ENCODE measurements at regions not wholly inside any gene's neighbourhood (a gene's known extent, or its start where the extent isn't known, plus 50 kb on each side); places are given as distances from the start of the nearest gene placed in this dataset.

- in situ Hi-C loops (cut with MboI; ENCODE audit: low pct_unique_long_range_greater_than_20kb, low sequenced_read_pairs): no loop called here
- no peak for DNase-seq
Measured at GRCh38 chr6:4678506-4679300, 97.5 kb upstream of the CDYL start.

- DNase-seq: no peak
- in situ Hi-C loops (cut with MboI; ENCODE audit: low pct_unique_long_range_greater_than_20kb, low sequenced_read_pairs): no loop called here
Measured at GRCh38 chr6:4677751-4678065, 98.5 kb upstream of the CDYL start.

GRCh38 chr6:4677011-4677750 is 99.0 kb upstream of the CDYL start:
- no peak for DNase-seq
- in situ Hi-C loops (cut with MboI; ENCODE audit: low pct_unique_long_range_greater_than_20kb, low sequenced_read_pairs): no loop called here

GRCh38 chr6:4676016-4676415 is 100.2 kb upstream of the CDYL start:
- DNase-seq: no peak
- in situ Hi-C loops (cut with MboI; ENCODE audit: low pct_unique_long_range_greater_than_20kb, low sequenced_read_pairs): no loop called here

- in situ Hi-C loops (cut with MboI; ENCODE audit: low pct_unique_long_range_greater_than_20kb, low sequenced_read_pairs): no loop called here
Measured at GRCh38 chr6:4675121-4675520, 101.1 kb upstream of the CDYL start.

GRCh38 chr6:4673861-4674260 is 102.3 kb upstream of the CDYL start:
- DNase-seq: no peak
- in situ Hi-C loops (cut with MboI; ENCODE audit: low pct_unique_long_range_greater_than_20kb, low sequenced_read_pairs): no loop called here

More at GRCh38 chr6:4675121-4675520, 101.1 kb upstream of the CDYL start:
- DNase-seq: no peak

GRCh38 chr6:4672772-4673171 is 103.4 kb upstream of the CDYL start:
- no peak for DNase-seq
- in situ Hi-C loops (cut with MboI; ENCODE audit: low pct_unique_long_range_greater_than_20kb, low sequenced_read_pairs): no loop called here

- DNase-seq: no peak
- in situ Hi-C loops (cut with MboI; ENCODE audit: low pct_unique_long_range_greater_than_20kb, low sequenced_read_pairs): no loop called here
Measured at GRCh38 chr6:4671587-4672115, 104.6 kb upstream of the CDYL start.

GRCh38 chr6:4670824-4671409 is 105.3 kb upstream of the CDYL start:
- no peak for DNase-seq
- in situ Hi-C loops (cut with MboI; ENCODE audit: low pct_unique_long_range_greater_than_20kb, low sequenced_read_pairs): no loop called here

GRCh38 chr6:4670290-4670689 is 105.9 kb upstream of the CDYL start:
- in situ Hi-C loops (cut with MboI; ENCODE audit: low pct_unique_long_range_greater_than_20kb, low sequenced_read_pairs): no loop called here

GRCh38 chr6:4668271-4669179 is 107.7 kb upstream of the CDYL start:
- DNase-seq: no peak
- in situ Hi-C loops (cut with MboI; ENCODE audit: low pct_unique_long_range_greater_than_20kb, low sequenced_read_pairs): no loop called here

More at GRCh38 chr6:4670290-4670689, 105.9 kb upstream of the CDYL start:
- DNase-seq: no peak

- no peak for DNase-seq
Measured at GRCh38 chr6:4667591-4667990, 108.6 kb upstream of the CDYL start.

GRCh38 chr6:4666886-4667513 is 109.2 kb upstream of the CDYL start:
- in situ Hi-C loops (cut with MboI; ENCODE audit: low pct_unique_long_range_greater_than_20kb, low sequenced_read_pairs): no loop called here
- no peak for DNase-seq

More at GRCh38 chr6:4667591-4667990, 108.6 kb upstream of the CDYL start:
- in situ Hi-C loops (cut with MboI; ENCODE audit: low pct_unique_long_range_greater_than_20kb, low sequenced_read_pairs): no loop called here

GRCh38 chr6:4665489-4666417 is 110.5 kb upstream of the CDYL start:
- in situ Hi-C loops (cut with MboI; ENCODE audit: low pct_unique_long_range_greater_than_20kb, low sequenced_read_pairs): no loop called here
- DNase-seq: no peak

GRCh38 chr6:4664911-4665310 is 111.3 kb upstream of the CDYL start:
- in situ Hi-C loops (cut with MboI; ENCODE audit: low pct_unique_long_range_greater_than_20kb, low sequenced_read_pairs): no loop called here
- DNase-seq: no peak

GRCh38 chr6:4664117-4664626 is 112.0 kb upstream of the CDYL start:
- in situ Hi-C loops (cut with MboI; ENCODE audit: low pct_unique_long_range_greater_than_20kb, low sequenced_read_pairs): no loop called here
- DNase-seq: no peak

- DNase-seq: no peak
- in situ Hi-C loops (cut with MboI; ENCODE audit: low pct_unique_long_range_greater_than_20kb, low sequenced_read_pairs): no loop called here
Measured at GRCh38 chr6:4662886-4663285, 113.3 kb upstream of the CDYL start.

Data from KBM-7 (cell line).